ENCODE measurements at regions not wholly inside any gene's neighbourhood (a gene's known extent, or its start where the extent isn't known, plus 50 kb on each side); places are given as distances from the start of the nearest gene placed in this dataset.

- TF ChIP-seq CTCF (IDR thresholded peaks at IDR 0.05) = no peak
Observed at GRCh38 chr3:28575746-28576613, 227.4 kb upstream of the AZI2 start.

- TF ChIP-seq CTCF (IDR thresholded peaks at IDR 0.05) = no peak
Observed at GRCh38 chr3:28576614-28577200, 228.1 kb upstream of the AZI2 start.

DNA sequence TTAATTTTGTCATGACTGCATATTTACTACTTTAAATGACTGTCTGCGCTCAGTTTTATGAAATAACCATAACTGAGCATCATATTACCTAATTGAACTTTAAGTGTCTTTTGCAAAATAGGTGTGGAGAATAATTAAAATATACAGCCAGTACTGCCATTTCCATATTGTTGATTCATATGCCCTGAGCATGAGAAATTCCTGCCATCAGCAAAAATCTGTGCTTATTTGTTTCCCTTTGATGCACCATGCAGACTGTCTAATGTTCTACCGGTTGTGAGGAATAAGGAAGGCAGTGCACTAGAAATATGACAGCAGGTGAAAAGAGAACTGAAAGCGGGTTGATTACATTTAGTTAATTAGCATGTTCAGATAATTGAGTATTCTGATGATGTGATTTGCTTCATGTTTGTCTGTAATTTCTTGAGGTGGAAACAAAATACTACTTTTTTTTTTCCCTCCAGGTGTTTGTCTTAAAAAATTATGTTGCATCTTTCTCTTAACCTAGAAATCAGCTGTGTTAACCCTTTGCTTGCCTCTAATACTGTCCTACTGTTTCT is 229.4 kb upstream of the AZI2 start:
- no peak for TF ChIP-seq CTCF (IDR thresholded peaks at IDR 0.05)

GRCh38 chr3:28586325-28586724 is 237.7 kb upstream of the AZI2 start:
- TF ChIP-seq CTCF (IDR thresholded peaks at IDR 0.05) = no peak

- TF ChIP-seq CTCF (IDR thresholded peaks at IDR 0.05) = no peak
Observed at GRCh38 chr3:28587723-28588122, 239.1 kb upstream of the AZI2 start.

GRCh38 chr3:28590216-28590615 is 241.6 kb upstream of the AZI2 start:
- TF ChIP-seq CTCF (IDR thresholded peaks at IDR 0.05) = no peak

DNA sequence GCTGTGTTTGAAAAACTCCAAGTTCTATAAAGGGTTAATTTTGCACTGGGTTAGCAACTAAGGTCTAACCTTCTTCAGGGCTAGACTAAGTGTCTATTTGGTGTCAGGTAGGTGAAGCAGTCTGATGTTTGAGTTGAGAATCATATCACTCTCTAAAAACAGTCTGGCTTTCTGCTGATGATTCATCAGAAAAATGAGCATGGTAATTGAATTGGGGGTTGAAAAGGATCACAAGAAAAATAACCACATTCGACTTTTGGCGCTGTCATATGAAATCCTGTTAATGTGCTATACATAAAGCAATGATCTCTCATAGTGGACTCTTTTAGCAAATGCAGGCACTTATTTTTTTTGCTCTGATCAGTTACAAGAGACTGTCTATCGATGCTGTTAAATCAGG is 242.2 kb upstream of the AZI2 start:
- no peak for TF ChIP-seq CTCF (IDR thresholded peaks at IDR 0.05)

Measured in LNCAP (cell line).